Stimulated activated CD8-positive, alpha-beta memory T cell treated with anti-CD3 and anti-CD28 coated beads, Interleukin-7, amount 100 ng/mL, for 4 hours (primary cell): ENCODE measurements at regions not wholly inside any gene's neighbourhood (a gene's known extent, or its start where the extent isn't known, plus 50 kb on each side); places are given as distances from the start of the nearest gene placed in this dataset.
A peak's percentile ranks its signal among the peaks of the same experiment; 100 is the strongest.
"Not testable (repeated sequence)": the region's sequence is repeated elsewhere in the genome, so short reads cannot be mapped to it uniquely, and the experiment has no call there.

Experiments used
- DNase-seq, 2 donors: peaks; one replicate each; pipeline ENCODE4 v3.0.0-alpha.2; 2020; ENCODE audit warnings: low read depth in 2 of 2

- DNase-seq: no peak
Observed at GRCh38 chr9:27672718-27673117, 99.4 kb upstream of the C9orf72 start.

DNA sequence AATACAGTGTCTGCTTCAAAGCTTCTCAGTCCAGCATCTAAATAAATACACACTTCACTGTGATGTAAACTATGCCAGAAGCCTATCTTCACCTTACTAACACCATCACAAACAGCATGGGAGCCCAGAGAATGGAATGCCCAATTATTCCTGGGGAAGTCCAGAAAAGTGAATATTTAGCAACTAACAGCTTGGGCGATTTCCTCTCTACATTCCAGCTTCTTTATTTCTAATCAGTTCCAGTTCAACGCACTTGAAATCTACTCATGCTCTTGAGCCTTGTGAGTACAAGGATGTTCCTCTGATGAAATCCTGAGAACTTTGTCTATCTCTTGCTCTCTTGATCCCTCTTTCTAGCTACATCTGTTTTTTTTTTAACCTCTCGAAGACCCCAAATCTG is 100.4 kb upstream of the C9orf72 start:
- no peak for DNase-seq

- no peak for DNase-seq
Observed at GRCh38 chr9:27675354-27675753, 102.1 kb upstream of the C9orf72 start.

DNA sequence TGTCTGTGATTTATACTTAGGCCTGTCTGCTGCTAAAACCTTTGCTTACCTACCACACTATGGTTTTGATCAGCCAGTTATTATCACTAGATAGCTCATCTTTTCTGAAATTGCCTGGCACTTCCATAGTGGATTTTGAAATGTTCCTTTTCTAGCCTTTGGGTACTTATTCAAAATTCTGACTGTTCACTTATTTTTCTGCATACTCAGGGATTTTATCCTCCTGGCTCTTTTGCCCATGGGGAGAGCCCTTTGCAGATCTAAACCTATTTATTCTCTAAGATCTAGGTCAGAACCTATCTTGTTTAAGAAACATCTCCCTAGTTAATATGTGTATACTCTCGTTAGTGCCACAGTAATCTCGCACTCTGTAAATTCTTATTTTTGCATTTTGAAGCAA is 103.5 kb upstream of the C9orf72 start:
- DNase-seq: no peak

- no peak for DNase-seq
Observed at GRCh38 chr9:27679338-27679737, 106.1 kb upstream of the C9orf72 start.

DNA sequence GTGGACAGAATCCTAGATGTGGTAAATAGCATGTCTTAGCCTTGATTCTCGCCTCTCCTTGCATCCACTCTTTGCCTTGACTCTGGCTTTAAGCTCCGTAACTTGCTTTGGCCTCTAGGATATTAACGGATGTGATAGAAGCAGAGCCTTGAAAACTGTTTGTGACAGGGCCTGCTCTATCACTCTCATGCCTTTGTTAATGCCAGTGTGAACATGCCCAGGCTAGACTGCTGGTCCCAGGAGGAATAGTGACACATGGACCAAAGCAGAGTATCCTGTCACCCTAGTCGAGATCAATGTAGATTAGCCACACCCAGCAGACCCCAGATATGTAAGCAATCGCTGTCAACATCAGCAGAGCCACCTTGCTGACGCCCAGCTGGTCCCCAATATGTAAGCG is 109.9 kb upstream of the C9orf72 start:
- no peak for DNase-seq

DNA sequence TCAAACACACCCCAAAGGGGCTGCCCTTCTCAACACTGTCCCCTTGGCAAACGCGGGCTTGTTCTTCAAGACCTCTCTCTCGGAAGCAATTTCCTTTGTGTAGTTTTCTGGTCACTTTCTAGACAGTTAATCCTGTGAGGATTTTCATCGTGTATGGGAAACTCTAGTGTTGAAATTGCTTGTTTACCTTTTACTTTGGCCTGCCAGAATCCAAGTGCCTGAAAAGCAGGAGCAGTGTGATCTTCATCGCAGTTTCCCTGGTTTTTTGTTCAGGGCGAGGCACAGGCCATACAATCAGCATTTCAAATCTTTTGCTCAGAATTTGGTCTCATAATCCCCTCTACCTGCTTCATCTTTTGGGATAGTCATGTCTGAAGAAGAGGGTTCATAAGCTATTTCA is 115.7 kb upstream of the C9orf72 start:
- no peak for DNase-seq

DNA sequence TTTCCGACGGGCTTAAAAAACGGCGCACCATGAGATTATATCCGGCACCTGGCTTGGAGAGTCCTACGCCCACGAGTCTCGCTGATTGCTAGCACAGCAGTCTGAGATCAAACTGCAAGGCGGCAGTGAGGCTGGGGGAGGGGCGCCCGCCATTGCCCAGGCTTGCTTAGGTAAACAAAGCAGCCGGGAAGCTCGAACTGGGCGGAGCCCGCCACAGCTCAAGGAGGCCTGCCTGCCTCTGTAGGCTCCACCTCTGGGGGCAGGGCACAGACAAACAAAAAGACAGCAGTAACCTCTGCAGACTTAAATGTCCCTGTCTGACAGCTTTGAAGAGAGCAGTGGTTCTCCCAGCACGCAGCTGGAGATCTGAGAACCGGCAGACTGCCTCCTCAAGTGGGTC is 117.5 kb upstream of the C9orf72 start:
- DNase-seq: not testable (repeated sequence)

DNA sequence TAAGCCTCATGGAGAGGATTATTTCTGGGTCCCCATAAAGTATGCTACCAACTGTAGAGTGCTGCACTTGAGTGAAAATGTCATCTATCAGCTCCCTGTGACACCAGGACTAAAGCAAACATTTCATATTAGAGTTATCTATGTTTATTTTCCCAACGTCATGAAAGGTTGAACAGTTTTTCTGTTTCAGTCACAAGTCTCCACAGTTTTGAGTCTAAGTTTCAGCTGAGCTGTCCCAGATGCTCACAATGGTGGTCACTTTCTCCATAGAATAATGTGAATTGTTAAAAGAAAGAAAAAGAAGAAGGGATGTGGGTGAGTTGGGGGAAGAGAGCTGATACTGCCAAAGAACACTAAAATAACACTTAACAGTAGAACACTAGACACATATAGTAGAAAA is 126.3 kb upstream of the C9orf72 start:
- DNase-seq: no peak

- no peak for DNase-seq
Observed at GRCh38 chr9:27701016-27701415, 127.7 kb upstream of the C9orf72 start.

DNA sequence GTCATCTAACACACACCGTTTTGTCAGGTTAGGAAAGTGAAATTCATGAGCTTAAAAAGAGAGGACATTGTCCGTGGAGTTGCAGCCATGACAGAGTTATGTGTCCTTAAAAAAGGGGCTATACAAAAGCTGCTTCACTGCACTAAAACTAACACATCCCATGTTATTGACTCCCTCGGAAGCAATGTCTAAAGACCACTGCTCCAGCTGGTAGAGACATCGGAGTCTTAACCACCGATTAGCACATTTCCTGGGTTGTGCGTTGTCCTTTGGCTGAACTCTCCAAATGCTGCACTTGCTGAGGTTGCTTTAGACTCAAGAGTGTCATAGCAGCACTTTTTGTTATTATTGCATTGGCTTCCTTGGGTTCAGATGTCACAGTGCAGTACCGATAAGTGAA is 128.3 kb upstream of the C9orf72 start:
- no peak for DNase-seq

DNA sequence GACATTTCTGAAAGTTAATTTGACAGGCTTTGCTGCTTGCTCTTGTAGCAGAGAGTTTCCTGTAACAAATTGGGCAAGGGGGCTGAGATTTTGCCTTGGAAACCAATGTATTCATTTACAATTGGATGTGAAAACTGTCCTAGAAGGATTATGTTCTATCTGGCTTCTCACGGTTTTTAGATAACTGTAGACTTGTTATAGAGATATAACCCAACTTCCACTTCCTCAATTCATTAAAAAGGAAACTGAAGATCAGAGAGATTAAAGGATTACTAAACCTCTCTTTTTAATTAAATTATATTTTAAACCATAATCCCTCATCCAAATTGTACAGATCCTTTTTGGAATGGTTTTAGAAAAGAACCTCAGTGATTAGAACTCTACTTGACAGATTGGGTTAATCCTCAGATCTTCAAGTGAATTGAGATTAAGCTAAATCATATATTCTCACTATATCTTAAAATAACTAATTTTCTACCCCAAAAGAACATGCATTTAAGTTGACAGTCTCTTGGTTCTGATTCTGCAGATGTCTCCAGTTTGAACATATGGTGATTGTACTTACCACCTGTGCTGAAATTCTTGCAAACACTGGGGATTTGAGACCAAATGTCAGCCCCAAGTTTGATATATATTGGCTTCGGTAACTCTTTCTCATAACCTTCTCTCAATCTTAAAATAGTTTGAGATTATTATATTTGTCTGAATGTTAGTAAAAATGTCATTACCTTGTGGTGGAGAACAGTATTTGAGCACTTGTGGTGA is 130.1 kb upstream of the C9orf72 start:
- DNase-seq: no peak

GRCh38 chr9:27711241-27711640 is 138.0 kb upstream of the C9orf72 start:
- no peak for DNase-seq

DNA sequence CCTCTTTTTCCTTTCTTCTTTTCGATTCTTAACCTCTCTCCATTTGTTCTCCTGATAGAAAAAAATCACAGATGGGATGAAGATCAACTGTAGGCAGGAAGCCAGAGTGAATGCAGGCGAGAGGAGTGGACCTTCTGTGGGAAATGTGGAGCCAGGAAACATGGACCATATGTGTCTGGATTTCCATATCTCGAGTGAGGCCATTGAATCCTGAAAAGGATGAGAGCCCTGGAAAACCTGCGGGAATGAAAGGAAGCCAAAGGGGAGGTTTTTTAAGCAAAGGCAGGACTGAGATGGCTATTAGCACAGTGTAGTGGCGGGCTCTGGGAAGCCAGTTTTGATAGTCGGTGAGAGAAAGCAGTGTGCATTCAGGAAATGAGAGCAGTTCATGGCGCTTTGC is 139.5 kb upstream of the C9orf72 start:
- DNase-seq: no peak

DNA sequence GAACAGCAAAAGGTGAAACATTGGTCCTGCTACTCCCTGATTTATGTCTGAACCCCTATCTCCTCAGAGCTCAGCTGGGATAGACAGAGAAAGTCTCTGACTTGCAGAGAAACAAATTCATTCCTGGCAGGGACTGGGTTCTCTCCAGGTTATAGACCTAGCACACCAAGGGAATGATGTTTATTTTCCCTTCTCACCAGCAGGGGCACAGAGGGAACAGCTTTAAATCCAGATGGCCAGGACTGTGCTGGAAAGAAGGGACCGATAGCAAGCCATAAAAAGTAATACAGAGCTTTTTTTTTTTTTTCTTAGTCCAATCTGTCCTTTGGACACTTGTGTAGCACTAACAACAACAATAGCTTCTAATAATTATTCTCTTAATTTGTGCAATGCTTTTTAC is 141.1 kb upstream of the C9orf72 start:
- DNase-seq: no peak

DNA sequence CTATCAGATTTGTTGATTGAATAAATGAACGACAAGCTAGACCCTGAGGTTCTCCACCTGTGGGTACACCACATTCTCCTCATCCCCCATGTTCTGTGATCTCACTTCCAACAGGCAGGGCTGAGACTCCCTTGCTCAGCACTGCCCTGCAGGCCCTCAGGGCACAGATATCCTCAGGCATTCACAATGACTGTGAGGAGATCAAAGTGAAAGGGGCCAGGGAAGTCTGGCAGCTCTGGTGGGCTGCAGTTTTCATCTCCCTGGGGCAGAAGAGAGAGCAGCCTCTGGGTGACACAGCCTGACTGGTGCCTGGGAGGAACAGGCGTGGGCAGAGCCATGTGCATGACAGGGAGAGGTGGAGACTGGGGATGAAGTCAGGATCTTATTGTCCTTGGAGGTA is 142.4 kb upstream of the C9orf72 start:
- DNase-seq: no peak

DNA sequence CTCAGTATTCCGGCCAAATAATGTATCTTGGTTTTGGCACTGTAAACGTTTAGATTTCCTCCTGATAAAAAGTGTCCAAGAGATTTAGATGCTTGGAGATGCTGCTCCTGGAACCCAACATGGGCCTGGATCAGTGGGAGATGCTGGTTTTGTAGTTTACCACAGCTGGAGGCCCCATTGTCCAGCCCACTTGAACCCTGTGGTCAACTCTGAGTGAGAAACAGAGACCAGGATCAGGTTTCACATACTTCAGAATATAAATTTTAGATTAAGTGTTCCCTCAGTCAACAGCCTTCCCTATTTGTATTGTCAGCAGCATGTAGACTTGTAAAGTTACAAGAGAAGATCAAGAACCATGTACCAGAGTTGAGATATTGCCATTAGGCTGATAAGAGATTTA is 144.7 kb upstream of the C9orf72 start:
- no peak for DNase-seq

- DNase-seq: no peak
Observed at GRCh38 chr9:27719711-27720110, 146.4 kb upstream of the C9orf72 start.

- no peak for DNase-seq
Observed at GRCh38 chr9:27722866-27723265, 149.6 kb upstream of the C9orf72 start.

- DNase-seq: peak in 1 of 2 donors; percentile 3
Observed at GRCh38 chr9:27726244-27727081, 153.2 kb upstream of the C9orf72 start.

DNA sequence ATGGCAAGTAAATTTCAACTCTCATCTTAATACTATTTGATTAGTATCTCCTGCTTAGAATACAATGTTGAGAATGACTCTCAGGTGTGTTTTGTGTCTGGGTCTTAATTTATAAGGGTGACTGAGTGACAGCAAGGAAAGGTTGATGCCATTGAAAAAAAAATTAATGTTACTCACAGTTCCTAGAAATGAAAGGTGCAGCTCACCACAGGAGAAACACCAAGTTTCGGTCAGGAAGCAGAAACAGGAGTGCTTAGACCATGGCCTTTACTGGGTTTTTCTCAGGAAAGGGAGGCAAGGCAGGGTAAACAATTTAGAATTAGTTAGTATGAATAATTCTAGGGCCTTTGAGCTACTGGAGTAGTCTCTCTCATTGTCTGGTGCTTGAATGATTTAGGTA is 159.2 kb upstream of the C9orf72 start:
- DNase-seq: no peak

DNA sequence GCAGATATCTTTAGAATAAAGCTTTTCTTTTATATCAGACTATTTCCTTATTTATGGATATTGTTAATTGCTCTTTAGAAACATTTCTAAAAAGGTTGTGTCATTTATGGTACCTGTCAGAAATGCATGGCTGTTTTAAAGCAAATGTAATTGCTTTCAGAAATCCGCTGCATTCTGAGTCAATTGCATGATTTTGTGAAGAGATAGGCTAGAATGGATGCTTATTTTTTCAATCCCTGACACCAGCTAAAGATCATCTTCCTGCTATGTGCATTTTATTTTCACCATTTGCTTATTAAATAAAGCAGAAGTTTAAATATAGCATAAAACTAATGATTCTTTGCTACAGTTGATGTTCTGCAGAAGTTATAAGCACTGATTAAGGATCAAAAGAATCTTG is 170.2 kb upstream of the C9orf72 start:
- no peak for DNase-seq

GRCh38 chr9:27747450-27747849 is 174.2 kb upstream of the C9orf72 start:
- no peak for DNase-seq
